ENCODE measurements at regions not wholly inside any gene's neighbourhood (a gene's known extent, or its start where the extent isn't known, plus 50 kb on each side); places are given as distances from the start of the nearest gene placed in this dataset.

DNA sequence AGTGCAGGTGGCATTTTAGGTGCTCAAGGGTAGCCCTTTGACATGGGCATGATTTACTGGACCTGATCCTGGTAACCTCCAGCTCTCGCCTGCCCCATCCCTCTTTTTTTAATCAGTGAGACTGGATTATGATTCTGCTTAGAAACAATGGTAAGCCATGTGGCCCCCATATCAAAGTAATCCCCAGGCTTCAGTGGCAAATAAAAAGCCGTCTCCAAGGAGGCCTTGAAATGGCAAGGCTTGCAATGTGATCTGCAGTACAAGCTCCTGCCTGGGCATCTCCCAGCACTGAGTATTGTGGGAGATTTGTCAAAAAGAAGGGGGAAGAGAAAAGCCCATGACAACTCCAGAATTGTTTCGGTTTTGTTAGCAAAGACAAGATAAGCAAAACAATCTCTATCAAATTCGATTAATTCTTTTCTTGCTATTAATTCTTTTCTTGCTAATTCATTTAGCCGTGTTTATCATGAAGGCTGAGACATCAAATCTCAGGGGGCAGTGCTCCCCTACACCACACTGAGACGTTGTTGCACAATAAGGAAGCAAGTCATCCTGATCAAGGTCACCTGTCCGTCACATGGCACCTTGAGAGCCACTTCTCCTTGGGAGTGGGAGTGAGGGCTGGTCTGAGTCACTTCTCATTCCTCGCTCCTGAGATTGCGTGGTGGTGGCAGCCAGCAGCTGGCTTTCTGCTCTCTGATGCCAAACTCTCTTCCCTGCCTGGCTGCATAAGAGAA, 312.7 kb upstream of the GATB start:
- TF ChIP-seq SP1 (IDR thresholded peaks at IDR 0.05; ENCODE audit: low read depth): no peak
- TF ChIP-seq, protein P1, sequence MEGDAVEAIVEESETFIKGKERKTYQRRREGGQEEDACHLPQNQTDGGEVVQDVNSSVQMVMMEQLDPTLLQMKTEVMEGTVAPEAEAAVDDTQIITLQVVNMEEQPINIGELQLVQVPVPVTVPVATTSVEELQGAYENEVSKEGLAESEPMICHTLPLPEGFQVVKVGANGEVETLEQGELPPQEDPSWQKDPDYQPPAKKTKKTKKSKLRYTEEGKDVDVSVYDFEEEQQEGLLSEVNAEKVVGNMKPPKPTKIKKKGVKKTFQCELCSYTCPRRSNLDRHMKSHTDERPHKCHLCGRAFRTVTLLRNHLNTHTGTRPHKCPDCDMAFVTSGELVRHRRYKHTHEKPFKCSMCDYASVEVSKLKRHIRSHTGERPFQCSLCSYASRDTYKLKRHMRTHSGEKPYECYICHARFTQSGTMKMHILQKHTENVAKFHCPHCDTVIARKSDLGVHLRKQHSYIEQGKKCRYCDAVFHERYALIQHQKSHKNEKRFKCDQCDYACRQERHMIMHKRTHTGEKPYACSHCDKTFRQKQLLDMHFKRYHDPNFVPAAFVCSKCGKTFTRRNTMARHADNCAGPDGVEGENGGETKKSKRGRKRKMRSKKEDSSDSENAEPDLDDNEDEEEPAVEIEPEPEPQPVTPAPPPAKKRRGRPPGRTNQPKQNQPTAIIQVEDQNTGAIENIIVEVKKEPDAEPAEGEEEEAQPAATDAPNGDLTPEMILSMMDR (IDR thresholded peaks at IDR 0.05 in 2 of 3, conservative IDR thresholded peaks at IDR 0.05 in 1 of 3; ENCODE audit: borderline replicate concordance in 1 of 3, insufficient read depth in 1 of 3, low read depth in 2 of 3, low read length in 2 of 3): no peak
- TF ChIP-seq, protein P2, sequence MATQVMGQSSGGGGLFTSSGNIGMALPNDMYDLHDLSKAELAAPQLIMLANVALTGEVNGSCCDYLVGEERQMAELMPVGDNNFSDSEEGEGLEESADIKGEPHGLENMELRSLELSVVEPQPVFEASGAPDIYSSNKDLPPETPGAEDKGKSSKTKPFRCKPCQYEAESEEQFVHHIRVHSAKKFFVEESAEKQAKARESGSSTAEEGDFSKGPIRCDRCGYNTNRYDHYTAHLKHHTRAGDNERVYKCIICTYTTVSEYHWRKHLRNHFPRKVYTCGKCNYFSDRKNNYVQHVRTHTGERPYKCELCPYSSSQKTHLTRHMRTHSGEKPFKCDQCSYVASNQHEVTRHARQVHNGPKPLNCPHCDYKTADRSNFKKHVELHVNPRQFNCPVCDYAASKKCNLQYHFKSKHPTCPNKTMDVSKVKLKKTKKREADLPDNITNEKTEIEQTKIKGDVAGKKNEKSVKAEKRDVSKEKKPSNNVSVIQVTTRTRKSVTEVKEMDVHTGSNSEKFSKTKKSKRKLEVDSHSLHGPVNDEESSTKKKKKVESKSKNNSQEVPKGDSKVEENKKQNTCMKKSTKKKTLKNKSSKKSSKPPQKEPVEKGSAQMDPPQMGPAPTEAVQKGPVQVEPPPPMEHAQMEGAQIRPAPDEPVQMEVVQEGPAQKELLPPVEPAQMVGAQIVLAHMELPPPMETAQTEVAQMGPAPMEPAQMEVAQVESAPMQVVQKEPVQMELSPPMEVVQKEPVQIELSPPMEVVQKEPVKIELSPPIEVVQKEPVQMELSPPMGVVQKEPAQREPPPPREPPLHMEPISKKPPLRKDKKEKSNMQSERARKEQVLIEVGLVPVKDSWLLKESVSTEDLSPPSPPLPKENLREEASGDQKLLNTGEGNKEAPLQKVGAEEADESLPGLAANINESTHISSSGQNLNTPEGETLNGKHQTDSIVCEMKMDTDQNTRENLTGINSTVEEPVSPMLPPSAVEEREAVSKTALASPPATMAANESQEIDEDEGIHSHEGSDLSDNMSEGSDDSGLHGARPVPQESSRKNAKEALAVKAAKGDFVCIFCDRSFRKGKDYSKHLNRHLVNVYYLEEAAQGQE (IDR thresholded peaks at IDR 0.05; ENCODE audit: low read depth): no peak
- TF ChIP-seq CEBPB (IDR thresholded peaks at IDR 0.05; ENCODE audit: low read depth): 0 out of 2 replicates have a peak, but pooled peaks have one; percentile 15
- TF ChIP-seq ELF1 (IDR thresholded peaks at IDR 0.05; ENCODE audit: borderline replicate concordance, low read depth): no peak
- TF ChIP-seq POLR2A (IDR thresholded peaks at IDR 0.05; ENCODE audit: borderline replicate concordance, extremely low read depth, insufficient read depth, insufficient read length): no peak
- TF ChIP-seq YY1 (IDR thresholded peaks at IDR 0.05; ENCODE audit: extremely low read depth, insufficient replicate concordance, low read depth, low read length): no peak
- no peak for TF ChIP-seq POLR2AphosphoS5 (IDR thresholded peaks at IDR 0.05; ENCODE audit: low read depth, low read length)
- no peak for TF ChIP-seq EZH2 (IDR thresholded peaks at IDR 0.05)
- no peak for TF ChIP-seq ZFX (IDR thresholded peaks at IDR 0.05)
- TF ChIP-seq, protein P3, sequence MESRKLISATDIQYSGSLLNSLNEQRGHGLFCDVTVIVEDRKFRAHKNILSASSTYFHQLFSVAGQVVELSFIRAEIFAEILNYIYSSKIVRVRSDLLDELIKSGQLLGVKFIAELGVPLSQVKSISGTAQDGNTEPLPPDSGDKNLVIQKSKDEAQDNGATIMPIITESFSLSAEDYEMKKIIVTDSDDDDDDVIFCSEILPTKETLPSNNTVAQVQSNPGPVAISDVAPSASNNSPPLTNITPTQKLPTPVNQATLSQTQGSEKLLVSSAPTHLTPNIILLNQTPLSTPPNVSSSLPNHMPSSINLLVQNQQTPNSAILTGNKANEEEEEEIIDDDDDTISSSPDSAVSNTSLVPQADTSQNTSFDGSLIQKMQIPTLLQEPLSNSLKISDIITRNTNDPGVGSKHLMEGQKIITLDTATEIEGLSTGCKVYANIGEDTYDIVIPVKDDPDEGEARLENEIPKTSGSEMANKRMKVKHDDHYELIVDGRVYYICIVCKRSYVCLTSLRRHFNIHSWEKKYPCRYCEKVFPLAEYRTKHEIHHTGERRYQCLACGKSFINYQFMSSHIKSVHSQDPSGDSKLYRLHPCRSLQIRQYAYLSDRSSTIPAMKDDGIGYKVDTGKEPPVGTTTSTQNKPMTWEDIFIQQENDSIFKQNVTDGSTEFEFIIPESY (IDR thresholded peaks at IDR 0.05; ENCODE audit: extremely low read depth, insufficient replicate concordance, low read length): no peak
- TF ChIP-seq, protein P4, sequence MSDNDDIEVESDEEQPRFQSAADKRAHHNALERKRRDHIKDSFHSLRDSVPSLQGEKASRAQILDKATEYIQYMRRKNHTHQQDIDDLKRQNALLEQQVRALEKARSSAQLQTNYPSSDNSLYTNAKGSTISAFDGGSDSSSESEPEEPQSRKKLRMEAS (IDR thresholded peaks at IDR 0.05): no peak
- TF ChIP-seq EZH2phosphoT487 (IDR thresholded peaks at IDR 0.05; ENCODE audit: borderline replicate concordance): no peak
- TF ChIP-seq EGR1 (IDR thresholded peaks at IDR 0.05; ENCODE audit: low read depth): no peak
